Breast epithelium (tissue), 3 donors: ENCODE measurements at regions not wholly inside any gene's neighbourhood (a gene's known extent, or its start where the extent isn't known, plus 50 kb on each side); places are given as distances from the start of the nearest gene placed in this dataset.

Source experiments
- CTCF ChIP-seq, 3 donors: fragments of 450-650 bp; IDR thresholded peaks; one replicate each; pipeline ENCODE4 v1.5.1; 2016 to 2017; ENCODE audit warnings: antibody characterized with exemption in 3 of 3, mild to moderate bottlenecking in 3 of 3, moderate library complexity in 3 of 3
- POLR2A ChIP-seq: fragments of 450-650 bp; IDR thresholded peaks from one replicate; pipeline ENCODE4 v1.6.1; 2016; ENCODE audit warnings: antibody characterized with exemption, mild to moderate bottlenecking, moderate library complexity

DNA sequence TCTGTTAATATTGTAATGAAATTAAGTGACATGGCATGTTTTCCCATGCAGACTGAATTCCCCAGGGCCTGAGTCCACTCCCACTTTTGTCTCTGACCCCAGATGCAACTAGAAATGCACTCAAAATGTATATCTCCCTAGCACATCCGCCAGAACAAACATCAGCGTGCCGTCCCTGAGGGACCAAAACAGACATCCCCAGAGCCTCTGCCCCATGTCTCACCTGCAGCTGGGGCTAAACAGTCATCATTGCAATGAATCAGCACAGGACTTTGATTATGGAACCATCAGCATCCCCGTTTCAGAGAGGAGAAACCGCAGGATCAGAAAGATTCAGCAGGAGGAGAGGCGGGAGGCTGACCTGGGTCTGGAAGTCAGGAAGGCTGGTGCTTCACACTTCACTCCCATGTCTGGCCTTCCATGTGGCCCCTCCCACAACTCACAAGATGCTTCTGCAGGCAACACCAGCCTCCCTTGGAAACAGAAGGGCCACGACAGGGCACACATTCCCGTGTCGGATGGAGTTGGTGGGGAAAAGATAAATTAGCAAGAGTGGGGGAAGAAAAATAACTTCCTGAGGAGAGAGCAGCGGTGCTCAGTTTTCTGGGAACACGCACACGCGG, 130.6 kb upstream of the VSTM2B start:
- TF ChIP-seq CTCF (IDR thresholded peaks at IDR 0.05): no peak
- TF ChIP-seq POLR2A: no peak
